NAMALWA (cell line): ENCODE measurements at regions not wholly inside any gene's neighbourhood (a gene's known extent, or its start where the extent isn't known, plus 50 kb on each side); places are given as distances from the start of the nearest gene placed in this dataset.
"Not testable (repeated sequence)": the region's sequence is repeated elsewhere in the genome, so short reads cannot be mapped to it uniquely, and the experiment has no call there.

Source experiments
- DNase-seq: peaks from one replicate; pipeline ENCODE4 v3.0.0-alpha.2; 2015; ENCODE audit warnings: low spot score

GRCh38 chr4:3865986-3866812, 100.0 kb downstream of the ADRA2C start:
- no peak for DNase-seq

GRCh38 chr4:3866813-3867129, 100.6 kb downstream of the ADRA2C start:
- no peak for DNase-seq

GRCh38 chr4:3867403-3868100, 101.4 kb downstream of the ADRA2C start:
- no peak for DNase-seq

- peak; percentile 42 for DNase-seq
Observed at GRCh38 chr4:3868211-3869173, 102.3 kb downstream of the ADRA2C start.

- DNase-seq, result no peak
Observed at GRCh38 chr4:3869174-3869572, 103.0 kb downstream of the ADRA2C start.

GRCh38 chr4:3869661-3870566, 103.7 kb downstream of the ADRA2C start:
- DNase-seq, result no peak

- DNase-seq, result no peak
Observed at GRCh38 chr4:3870567-3870962, 104.4 kb downstream of the ADRA2C start.

GRCh38 chr4:3871181-3871852, 105.1 kb downstream of the ADRA2C start:
- DNase-seq, result no peak

GRCh38 chr4:3871881-3872833, 106.0 kb downstream of the ADRA2C start:
- no peak for DNase-seq

- no peak for DNase-seq
Observed at GRCh38 chr4:3872834-3873313, 106.7 kb downstream of the ADRA2C start.

GRCh38 chr4:3873408-3874027, 107.3 kb downstream of the ADRA2C start:
- DNase-seq, result no peak

- DNase-seq, result no peak
Observed at GRCh38 chr4:3874028-3874415, 107.8 kb downstream of the ADRA2C start.

- no peak for DNase-seq
Observed at GRCh38 chr4:3874525-3875110, 108.4 kb downstream of the ADRA2C start.

GRCh38 chr4:3875466-3875865, 109.3 kb downstream of the ADRA2C start:
- DNase-seq, result no peak

GRCh38 chr4:3876057-3876845, 110.1 kb downstream of the ADRA2C start:
- not testable (repeated sequence) for DNase-seq

GRCh38 chr4:3877236-3877635, 111.1 kb downstream of the ADRA2C start:
- DNase-seq, result no peak

GRCh38 chr4:3877868-3878267, 111.7 kb downstream of the ADRA2C start:
- DNase-seq, result no peak

GRCh38 chr4:3878678-3879077, 112.5 kb downstream of the ADRA2C start:
- DNase-seq, result no peak
